Mesenchymal stem cell (in vitro differentiated cells and primary cell): ENCODE measurements at regions not wholly inside any gene's neighbourhood (a gene's known extent, or its start where the extent isn't known, plus 50 kb on each side); places are given as distances from the start of the nearest gene placed in this dataset.

Experiments used
- DNase-seq: peaks from one replicate; pipeline ENCODE4 v3.0.0-alpha.2; 2013
- H2AFZ ChIP-seq: one replicate; pipeline ENCODE4 v1.6.1; 2013; ENCODE audit warnings: low read depth, mild to moderate bottlenecking, control low read depth, inconsistent platforms, low read length, moderate library complexity
- H2AK5ac ChIP-seq: 2 replicates; pipeline ENCODE4 v1.6.1; 2013; ENCODE audit warnings: low read length, moderate library complexity, mild to moderate bottlenecking, inconsistent platforms; ENCODE audit not compliant: severe bottlenecking
- H2BK120ac ChIP-seq: one replicate; pipeline ENCODE4 v1.6.1; 2013; ENCODE audit warnings: low read depth, mild to moderate bottlenecking, inconsistent platforms, low read length, moderate library complexity
- H2BK12ac ChIP-seq, 2 experiments: one replicate each; pipeline ENCODE4 v1.6.1; 2013; ENCODE audit warnings: inconsistent platforms in 2 of 2, low read length in 2 of 2, mild to moderate bottlenecking in 2 of 2, moderate library complexity in 2 of 2, control low read depth in 1 of 2
- H2BK15ac ChIP-seq: one replicate; pipeline ENCODE4 v1.6.1; 2013; ENCODE audit warnings: mild to moderate bottlenecking, low read depth, inconsistent platforms; ENCODE audit not compliant: poor library complexity, severe bottlenecking
- H2BK5ac ChIP-seq: 2 replicates; pipeline ENCODE4 v1.6.1; 2013; ENCODE audit warnings: low read depth, mild to moderate bottlenecking, low read length, control low read depth, inconsistent platforms; ENCODE audit not compliant: poor library complexity, severe bottlenecking
- H3K14ac ChIP-seq, 2 experiments: one replicate each; pipeline ENCODE4 v1.6.1; 2013; ENCODE audit warnings: inconsistent platforms in 2 of 2, low read length in 2 of 2, control low read depth in 1 of 2, mild to moderate bottlenecking in 1 of 2, moderate library complexity in 1 of 2
- H3K18ac ChIP-seq, 2 experiments: one replicate each; pipeline ENCODE4 v1.6.1; 2013; ENCODE audit warnings: inconsistent platforms in 2 of 2, low read length in 2 of 2, control low read depth in 1 of 2, low read depth in 1 of 2, mild to moderate bottlenecking in 1 of 2
- H3K23ac ChIP-seq, 2 experiments: one replicate each; pipeline ENCODE4 v1.6.1; 2013; ENCODE audit warnings: inconsistent platforms in 2 of 2, low read length in 2 of 2, mild to moderate bottlenecking in 2 of 2, moderate library complexity in 2 of 2, control low read depth in 1 of 2
- H3K27ac ChIP-seq: 2 replicates; pipeline ENCODE4 v1.5.1; 2013; ENCODE audit warnings: mild to moderate bottlenecking, moderate library complexity, low read length, control low read depth, inconsistent platforms; ENCODE audit not compliant: poor library complexity, severe bottlenecking
- H3K27me3 ChIP-seq, 2 experiments: 2 replicates each; pipeline versions ENCODE4 v1.6.1 to v1.7.0; 2013; ENCODE audit warnings: low read length in 2 of 2, mild to moderate bottlenecking in 2 of 2, moderate library complexity in 2 of 2, control low read depth in 1 of 2, inconsistent platforms in 1 of 2; ENCODE audit not compliant: control insufficient read depth in 1 of 2, insufficient read depth in 1 of 2
- H3K36me3 ChIP-seq, 2 experiments: 2 replicates each; pipeline versions ENCODE4 v1.6.1 to v1.7.0; 2013; ENCODE audit warnings: low read length in 2 of 2, control low read depth in 1 of 2, inconsistent platforms in 1 of 2, low read depth in 1 of 2, mild to moderate bottlenecking in 1 of 2; ENCODE audit not compliant: insufficient read depth in 2 of 2, control insufficient read depth in 1 of 2
- H3K4ac ChIP-seq, 2 experiments: one replicate each; pipeline ENCODE4 v1.6.1; 2013; ENCODE audit warnings: inconsistent platforms in 2 of 2, low read length in 2 of 2, mild to moderate bottlenecking in 2 of 2, moderate library complexity in 2 of 2, control low read depth in 1 of 2, low read depth in 1 of 2
- H3K4me1 ChIP-seq: 2 replicates; pipeline ENCODE4 v1.6.1; 2013; ENCODE audit warnings: low read depth, low read length, control low read depth; ENCODE audit not compliant: control insufficient read depth, insufficient read depth
- H3K4me2 ChIP-seq: 2 replicates; pipeline ENCODE4 v1.6.1; 2013; ENCODE audit warnings: low read length, mild to moderate bottlenecking, inconsistent platforms; ENCODE audit not compliant: poor library complexity, severe bottlenecking
- H3K4me3 ChIP-seq, 2 experiments: 2 replicates each; pipeline versions ENCODE4 v1.5.1 to v1.7.0; 2013; ENCODE audit warnings: low read length in 2 of 2, mild to moderate bottlenecking in 2 of 2, control low read depth in 1 of 2, low read depth in 1 of 2; ENCODE audit not compliant: insufficient read depth in 1 of 2
- H3K79me1 ChIP-seq: replicated peaks from 2 replicates; pipeline ENCODE4 v1.6.1; 2013; ENCODE audit warnings: mild to moderate bottlenecking, control low read depth, low read length, inconsistent platforms; ENCODE audit not compliant: poor library complexity, severe bottlenecking
- H3K9ac ChIP-seq: 2 replicates; pipeline ENCODE4 v1.7.0; 2013; ENCODE audit warnings: mild to moderate bottlenecking, low read length, moderate library complexity
- H3K9me3 ChIP-seq: 2 replicates; pipeline ENCODE4 v1.7.0; 2013; ENCODE audit warnings: mild to moderate bottlenecking, low read length; ENCODE audit not compliant: control insufficient read depth
- H4K8ac ChIP-seq: one replicate; pipeline ENCODE4 v1.6.1; 2013; ENCODE audit warnings: inconsistent platforms, mild to moderate bottlenecking, low read length, moderate library complexity
- H4K91ac ChIP-seq: one replicate; pipeline ENCODE4 v1.6.1; 2013; ENCODE audit warnings: mild to moderate bottlenecking, low read length, inconsistent platforms
- WGBS: methylation state at CpG from one replicate; pipeline ENCODE4 v1.1.7; 2013; ENCODE audit warnings: mixed read lengths; 5-methylcytosine and 5-hydroxymethylcytosine counted together

DNA sequence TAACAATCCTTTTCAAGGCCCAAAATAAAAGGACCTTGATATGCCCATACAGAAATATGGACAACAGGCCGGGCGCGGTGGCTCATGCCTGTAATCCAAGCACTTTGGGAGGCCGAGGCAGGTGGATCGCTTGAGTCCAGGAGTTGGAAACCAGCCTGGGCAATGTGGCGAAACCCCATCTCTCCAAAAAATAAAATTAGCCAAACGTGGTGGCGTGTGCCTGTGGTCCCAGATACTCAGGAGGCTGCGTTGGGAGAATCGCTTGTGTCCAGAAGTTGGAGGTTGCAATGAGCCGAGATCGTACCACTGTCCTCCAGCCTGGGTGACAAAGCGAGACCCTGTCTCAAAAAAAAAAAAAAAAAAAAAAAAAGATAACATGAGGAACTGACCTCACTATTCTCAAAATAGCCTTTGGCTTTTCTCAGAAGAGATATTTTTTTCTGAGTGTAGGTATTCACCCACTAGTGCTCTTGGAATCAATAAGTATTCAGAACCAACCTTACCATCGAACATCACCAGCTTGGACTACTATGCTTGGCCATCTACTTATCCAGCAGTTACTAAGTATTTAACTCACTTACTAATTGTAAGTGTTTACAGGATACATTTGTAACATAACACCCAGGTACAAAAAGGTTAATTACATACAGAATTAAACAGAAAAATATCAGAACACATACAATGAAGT, 99.2 kb downstream of the OR2B2 start:
- Histone ChIP-seq H3K27ac (no peak overlapping the region), H3K36me3 (no peaks in the 10 kb centered on the region), H4K8ac (no peak overlapping the region), H2BK12ac (no peak overlapping the region), H3K27me3 (no peaks in the 10 kb centered on the region), H2BK15ac (no peak overlapping the region), H3K4me2 (no peak overlapping the region), H2AK5ac (no peak overlapping the region), H3K4ac (no peak overlapping the region), H4K91ac (no peak overlapping the region), H3K4me1 (peaks cover 1% of the 10 kb centered on the region), H2BK5ac (no peak overlapping the region), H3K4me3 (no peak overlapping the region), H3K79me1 (no peaks in the 10 kb centered on the region), H3K9ac (no peak overlapping the region), H2AFZ (no peak overlapping the region), H3K14ac (no peak overlapping the region), H2BK120ac (no peak overlapping the region), H3K9me3 (no peaks in the 10 kb centered on the region), H3K23ac (no peak overlapping the region), H3K18ac (no peak overlapping the region)
- DNase-seq, result no peak
- WGBS, result 99% methylated on average over 11 of the region's 14 CpGs

DNA sequence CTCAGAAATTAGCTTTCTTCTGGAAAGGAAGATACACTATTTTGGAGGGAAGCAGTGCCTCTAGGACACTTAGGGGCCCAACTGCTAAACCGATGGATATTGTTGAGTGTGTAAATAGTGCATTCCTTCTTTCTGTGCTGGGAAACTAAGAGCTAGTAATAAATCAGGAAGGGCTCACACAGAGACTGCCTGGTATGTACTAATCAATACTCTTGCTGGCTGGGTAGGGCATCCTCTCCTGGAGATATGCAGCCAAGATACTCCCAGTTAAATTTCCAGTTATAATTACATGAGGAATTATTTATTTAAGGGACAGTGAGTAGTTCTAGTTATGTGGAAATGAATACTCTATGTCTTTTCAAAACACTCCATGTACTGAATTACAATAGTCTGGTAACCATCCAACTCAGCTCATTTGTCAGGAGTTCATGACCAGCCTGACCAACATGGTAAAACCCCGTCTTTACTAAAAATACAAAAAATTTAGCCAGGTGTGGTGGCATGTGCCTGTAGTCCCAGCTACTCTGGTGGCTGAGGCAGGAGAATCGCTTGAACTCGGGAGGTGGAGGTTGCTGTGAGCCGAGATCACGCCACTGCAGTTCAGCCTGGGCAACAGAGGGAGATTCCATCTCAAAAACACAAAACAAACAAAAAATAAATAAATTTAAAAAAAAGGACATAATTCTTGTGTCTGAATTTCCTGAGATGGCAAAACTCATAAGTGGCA, 100.0 kb downstream of the OR2B2 start:
- Histone ChIP-seq H2AK5ac (no peak overlapping the region), H3K9me3 (no peaks in the 10 kb centered on the region), H3K27ac (no peak overlapping the region), H2BK120ac (no peak overlapping the region), H4K8ac (no peak overlapping the region), H3K18ac (no peak overlapping the region), H3K14ac (no peak overlapping the region), H3K79me1 (no peaks in the 10 kb centered on the region), H3K23ac (no peak overlapping the region), H2BK15ac (no peak overlapping the region), H3K4me2 (no peak overlapping the region), H3K4me3 (no peak overlapping the region), H4K91ac (no peak overlapping the region), H2BK12ac (no peak overlapping the region), H3K27me3 (no peaks in the 10 kb centered on the region), H3K9ac (peak overlapping the region; percentile 17), H3K4ac (no peak overlapping the region), H2BK5ac (no peak overlapping the region), H2AFZ (no peak overlapping the region), H3K36me3 (no peaks in the 10 kb centered on the region), H3K4me1 (peaks cover 1% of the 10 kb centered on the region)
- no peak for DNase-seq
- 72% methylated on average over 4 of the region's 6 CpGs for WGBS

DNA sequence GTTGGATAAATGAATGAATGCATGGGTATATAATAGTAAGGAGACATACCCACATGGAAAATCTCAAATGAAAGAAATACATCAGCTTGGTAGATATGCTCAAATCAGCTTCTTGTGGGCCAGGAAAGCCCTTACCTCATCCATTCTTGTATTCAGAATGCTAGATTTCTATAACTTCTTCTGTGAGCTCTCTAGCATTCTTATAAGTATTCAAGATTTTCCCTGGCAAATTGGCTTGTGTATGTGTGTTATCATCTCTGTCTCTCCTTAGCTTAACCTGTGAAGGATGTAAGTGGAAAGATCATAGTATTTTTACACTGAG, 100.8 kb downstream of the OR2B2 start:
- H3K27me3 ChIP-seq, result no peaks in the 10 kb centered on the region
- H3K4ac ChIP-seq, result no peak overlapping the region
- no peak overlapping the region for H3K18ac ChIP-seq
- H2BK5ac ChIP-seq, result no peak overlapping the region
- H3K9ac ChIP-seq, result peak overlapping the region; percentile 92
- H2AK5ac ChIP-seq, result no peak overlapping the region
- no peak overlapping the region for H2BK120ac ChIP-seq
- H3K23ac ChIP-seq, result no peak overlapping the region
- no peak overlapping the region for H4K91ac ChIP-seq
- no peaks in the 10 kb centered on the region for H3K9me3 ChIP-seq
- H3K14ac ChIP-seq, result no peak overlapping the region
- H3K4me2 ChIP-seq, result no peak overlapping the region
- H3K36me3 ChIP-seq, result no peaks in the 10 kb centered on the region
- no peak overlapping the region for H4K8ac ChIP-seq
- no peak for DNase-seq
- no peak overlapping the region for H2AFZ ChIP-seq
- no peak overlapping the region for H2BK15ac ChIP-seq
- H3K27ac ChIP-seq, result no peak overlapping the region
- H3K4me1 ChIP-seq, result peaks cover 7% of the 10 kb centered on the region
- no peak overlapping the region for H2BK12ac ChIP-seq
- no peak overlapping the region for H3K4me3 ChIP-seq
- H3K79me1 ChIP-seq, result no peaks in the 10 kb centered on the region

DNA sequence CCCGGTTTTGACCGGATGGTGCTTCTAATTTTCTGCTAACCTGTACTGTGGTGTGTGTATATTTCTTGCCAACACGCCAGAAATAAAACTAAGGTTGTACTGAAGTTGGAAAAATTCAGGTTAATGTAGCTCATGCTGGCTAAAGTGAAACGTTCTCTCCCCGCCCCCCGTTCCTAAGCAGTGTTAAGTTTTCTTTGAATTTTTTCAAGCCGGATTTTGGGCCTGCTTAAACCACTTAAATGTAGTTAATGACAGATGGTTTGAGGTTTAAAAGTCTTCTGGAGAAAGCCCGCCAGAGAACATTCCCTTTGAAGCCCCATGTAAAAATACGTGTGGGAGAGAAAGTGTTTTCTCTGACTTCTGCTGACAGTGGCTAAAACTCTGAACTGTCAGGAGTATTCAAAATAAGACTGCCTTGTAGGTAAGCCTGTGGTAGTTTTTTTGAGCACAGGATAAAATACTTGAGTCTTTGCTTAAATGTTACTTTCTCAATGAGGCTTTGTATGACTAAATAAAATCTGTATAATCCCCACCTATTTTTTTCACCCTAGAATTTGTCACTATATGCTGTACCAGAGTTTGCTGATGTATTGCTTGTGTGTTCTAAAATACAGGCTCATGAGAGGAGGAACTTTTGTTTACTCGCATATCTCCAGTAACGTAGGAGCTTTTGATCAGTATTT, 101.3 kb downstream of the OR2B2 start:
- WGBS, result 6% methylated on average over 11 of the region's 11 CpGs
- Histone ChIP-seq H2BK5ac (no peak overlapping the region), H2BK15ac (no peak overlapping the region), H2BK12ac (no peak overlapping the region), H3K9me3 (no peaks in the 10 kb centered on the region), H2AFZ (no peak overlapping the region), H3K4ac (no peak overlapping the region), H3K9ac (peak overlapping the region; percentile 92), H3K18ac (peak overlapping the region in 1 of 2 experiments; percentile 10), H4K8ac (no peak overlapping the region), H3K27ac (peak overlapping the region; percentile 86), H3K36me3 (no peaks in the 10 kb centered on the region), H4K91ac (no peak overlapping the region), H3K14ac (no peak overlapping the region), H3K79me1 (no peaks in the 10 kb centered on the region), H3K4me1 (peaks cover 7% of the 10 kb centered on the region), H3K27me3 (no peaks in the 10 kb centered on the region), H3K23ac (no peak overlapping the region), H3K4me2 (peak overlapping the region; percentile 75), H3K4me3 (peak overlapping the region in 1 of 2 experiments; percentile 93), H2BK120ac (no peak overlapping the region), H2AK5ac (no peak overlapping the region)
- DNase-seq, result peak; percentile 25
